ENCODE measurements at regions not wholly inside any gene's neighbourhood (a gene's known extent, or its start where the extent isn't known, plus 50 kb on each side); places are given as distances from the start of the nearest gene placed in this dataset.

DNA sequence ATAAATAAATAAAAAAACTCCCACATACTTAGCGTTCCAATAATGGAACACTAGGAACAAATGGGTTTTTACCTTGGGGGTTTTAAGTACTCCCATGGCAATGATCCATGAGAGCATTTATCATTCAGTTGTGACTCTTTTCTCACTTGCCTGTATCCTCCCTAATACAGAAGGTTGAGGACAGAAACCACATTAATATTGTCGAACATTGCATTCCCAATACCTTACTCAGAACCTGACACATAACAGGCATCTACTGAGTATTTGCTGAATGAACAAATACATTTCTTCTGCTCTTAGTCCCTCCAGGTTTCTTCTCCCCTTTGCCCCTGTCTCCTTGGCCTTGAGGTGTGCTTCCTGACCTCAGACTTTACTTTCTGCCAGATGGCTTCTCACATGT is 175.9 kb downstream of the CEMIP2 start (continued):
- TF ChIP-seq, protein P1, sequence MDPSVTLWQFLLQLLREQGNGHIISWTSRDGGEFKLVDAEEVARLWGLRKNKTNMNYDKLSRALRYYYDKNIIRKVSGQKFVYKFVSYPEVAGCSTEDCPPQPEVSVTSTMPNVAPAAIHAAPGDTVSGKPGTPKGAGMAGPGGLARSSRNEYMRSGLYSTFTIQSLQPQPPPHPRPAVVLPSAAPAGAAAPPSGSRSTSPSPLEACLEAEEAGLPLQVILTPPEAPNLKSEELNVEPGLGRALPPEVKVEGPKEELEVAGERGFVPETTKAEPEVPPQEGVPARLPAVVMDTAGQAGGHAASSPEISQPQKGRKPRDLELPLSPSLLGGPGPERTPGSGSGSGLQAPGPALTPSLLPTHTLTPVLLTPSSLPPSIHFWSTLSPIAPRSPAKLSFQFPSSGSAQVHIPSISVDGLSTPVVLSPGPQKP (IDR thresholded peaks at IDR 0.05; ENCODE audit: low read depth, low read length): no peak
- TF ChIP-seq ZC3H11A (IDR thresholded peaks at IDR 0.05): no peak
- TF ChIP-seq FOXS1 (CRISPR knock-in tag; IDR thresholded peaks at IDR 0.05): no peak
- no peak for TF ChIP-seq EP300 (IDR thresholded peaks at IDR 0.05)
- TF ChIP-seq NPAS2 (CRISPR knock-in tag; IDR thresholded peaks at IDR 0.05; ENCODE audit: borderline replicate concordance): no peak

DNA sequence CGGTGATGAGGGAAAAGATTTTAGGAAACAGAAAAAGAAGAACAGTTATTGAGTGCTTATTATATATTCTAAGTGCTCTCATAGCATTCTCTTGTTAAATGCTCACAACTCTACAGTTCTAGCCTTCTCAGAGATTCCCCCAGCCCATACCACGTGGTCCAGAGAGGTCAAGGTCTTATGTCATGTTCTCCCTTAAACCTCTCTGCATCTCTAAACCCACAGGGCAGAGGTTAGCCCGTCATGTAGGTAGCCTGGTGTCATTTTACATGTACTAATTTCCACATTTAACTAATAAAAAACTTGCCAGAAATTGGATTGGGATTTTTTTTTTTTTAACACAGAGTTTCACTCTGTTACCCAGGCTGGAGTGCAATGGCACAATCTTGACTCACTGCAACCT is 178.0 kb downstream of the CEMIP2 start:
- no peak for DNase-seq (ENCODE audit: low read depth in 1 of 2, low spot score in 1 of 2)
- ChIA-PET POLR2A (no interaction called here), CTCF (interaction anchor here (1.4 kb wide), 1 partner anchor 27 kb away, joined by 3 read pairs; no protein-coding TSS in a partner anchor)
- no peak overlapping the region for H3K27ac ChIP-seq
- H3K9me3 ChIP-seq: no peaks in the 10 kb centered on the region
- TF ChIP-seq ZNF302 (CRISPR knock-in tag; IDR thresholded peaks at IDR 0.05): no peak
- no peak for TF ChIP-seq RAD21 (conservative IDR thresholded peaks at IDR 0.05 in 1 of 2, IDR thresholded peaks at IDR 0.05 in 1 of 2)
- no peak for TF ChIP-seq CEBPB (IDR thresholded peaks at IDR 0.05)
- TF ChIP-seq FOSL2 (IDR thresholded peaks at IDR 0.05): no peak
- no peak for TF ChIP-seq FOSL2 (CRISPR knock-in tag; IDR thresholded peaks at IDR 0.05)
- TF ChIP-seq SREBF2 (IDR thresholded peaks at IDR 0.05): no peak
- TF ChIP-seq MAZ (IDR thresholded peaks at IDR 0.05; ENCODE audit: borderline replicate concordance, low read depth, low read length): no peak
- TF ChIP-seq HDAC2 (IDR thresholded peaks at IDR 0.05): no peak
- TF ChIP-seq, protein P2, sequence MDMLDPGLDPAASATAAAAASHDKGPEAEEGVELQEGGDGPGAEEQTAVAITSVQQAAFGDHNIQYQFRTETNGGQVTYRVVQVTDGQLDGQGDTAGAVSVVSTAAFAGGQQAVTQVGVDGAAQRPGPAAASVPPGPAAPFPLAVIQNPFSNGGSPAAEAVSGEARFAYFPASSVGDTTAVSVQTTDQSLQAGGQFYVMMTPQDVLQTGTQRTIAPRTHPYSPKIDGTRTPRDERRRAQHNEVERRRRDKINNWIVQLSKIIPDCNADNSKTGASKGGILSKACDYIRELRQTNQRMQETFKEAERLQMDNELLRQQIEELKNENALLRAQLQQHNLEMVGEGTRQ (IDR thresholded peaks at IDR 0.05): no peak
- TF ChIP-seq POLR2A (IDR thresholded peaks at IDR 0.05; ENCODE audit: low read length): no peak
- TF ChIP-seq HOXB13 (CRISPR knock-in tag; IDR thresholded peaks at IDR 0.05; ENCODE audit: low read depth): no peak
- TF ChIP-seq RCOR1 (IDR thresholded peaks at IDR 0.05; ENCODE audit: low read depth, low read length): no peak
- TF ChIP-seq ESRRA (IDR thresholded peaks at IDR 0.05; ENCODE audit: borderline replicate concordance, low read length): no peak
- TF ChIP-seq CHD2 (IDR thresholded peaks at IDR 0.05; ENCODE audit: low read length, partially characterized antibody): no peak
- no peak for TF ChIP-seq RNF2 (IDR thresholded peaks at IDR 0.05; ENCODE audit: borderline replicate concordance, low read depth)
- TF ChIP-seq, protein P1 (IDR thresholded peaks at IDR 0.05; ENCODE audit: low read depth, low read length): no peak
- no peak for TF ChIP-seq BHLHE40 (IDR thresholded peaks at IDR 0.05; ENCODE audit: low read depth, low read length)
- H3K4me1 ChIP-seq: peaks cover 6% of the 10 kb centered on the region; the same call in 2 of the 3 replicates
- FAIRE-seq: no peak
- H3K4me3 ChIP-seq: no peak overlapping the region
- no peak overlapping the region for H3K4me2 ChIP-seq
- 34% methylated on average over 3 of the region's 3 CpGs for WGBS (ENCODE audit: missing lambda C conversion rate)
- ATAC-seq: no peak

DNA sequence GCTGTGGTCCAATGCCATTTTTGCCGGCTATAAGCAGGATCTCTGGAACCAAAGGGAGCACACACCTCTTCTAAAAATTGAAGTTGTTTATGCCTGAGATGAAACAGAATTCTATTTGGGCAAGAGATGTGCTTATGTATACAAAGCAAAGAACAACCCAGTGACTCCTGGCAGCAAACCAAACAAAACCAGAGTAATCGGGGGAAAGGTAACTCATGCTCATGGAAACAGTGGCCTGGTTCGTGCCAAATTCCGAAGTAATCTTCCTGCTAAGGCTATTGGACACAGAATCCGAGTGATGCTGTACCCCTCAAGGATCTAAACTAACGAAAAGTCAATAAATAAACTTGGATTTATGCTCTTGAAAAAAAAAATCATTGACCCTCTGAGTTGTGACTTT is 178.7 kb downstream of the CEMIP2 start:
- H3K4me3 ChIP-seq: no peak overlapping the region
- 62% methylated on average over 6 of the region's 6 CpGs for WGBS (ENCODE audit: missing lambda C conversion rate)
- ChIA-PET CTCF (no interaction called here), POLR2A (no interaction called here)
- H3K4me2 ChIP-seq: no peak overlapping the region
- no peaks in the 10 kb centered on the region for H3K9me3 ChIP-seq
- no peak for FAIRE-seq
- TF ChIP-seq NR3C1 (IDR thresholded peaks at IDR 0.05) (no peak), HOXB5 (CRISPR knock-in tag; IDR thresholded peaks at IDR 0.05) (no peak), NPAS2 (CRISPR knock-in tag; IDR thresholded peaks at IDR 0.05; ENCODE audit: borderline replicate concordance) (no peak), SMC3 (IDR thresholded peaks at IDR 0.05) (no peak), POLR2A (IDR thresholded peaks at IDR 0.05; ENCODE audit: low read length) (no peak), MAZ (IDR thresholded peaks at IDR 0.05; ENCODE audit: borderline replicate concordance, low read depth, low read length) (no peak), CHD4 (IDR thresholded peaks at IDR 0.05; ENCODE audit: borderline replicate concordance) (no peak), FOSB (CRISPR knock-in tag; IDR thresholded peaks at IDR 0.05) (no peak), RNF2 (IDR thresholded peaks at IDR 0.05; ENCODE audit: borderline replicate concordance, low read depth) (no peak), ZC3H11A (IDR thresholded peaks at IDR 0.05) (no peak), CBX2 (IDR thresholded peaks at IDR 0.05; ENCODE audit: borderline replicate concordance, low read depth) (no peak)
- TF ChIP-seq, protein P3, sequence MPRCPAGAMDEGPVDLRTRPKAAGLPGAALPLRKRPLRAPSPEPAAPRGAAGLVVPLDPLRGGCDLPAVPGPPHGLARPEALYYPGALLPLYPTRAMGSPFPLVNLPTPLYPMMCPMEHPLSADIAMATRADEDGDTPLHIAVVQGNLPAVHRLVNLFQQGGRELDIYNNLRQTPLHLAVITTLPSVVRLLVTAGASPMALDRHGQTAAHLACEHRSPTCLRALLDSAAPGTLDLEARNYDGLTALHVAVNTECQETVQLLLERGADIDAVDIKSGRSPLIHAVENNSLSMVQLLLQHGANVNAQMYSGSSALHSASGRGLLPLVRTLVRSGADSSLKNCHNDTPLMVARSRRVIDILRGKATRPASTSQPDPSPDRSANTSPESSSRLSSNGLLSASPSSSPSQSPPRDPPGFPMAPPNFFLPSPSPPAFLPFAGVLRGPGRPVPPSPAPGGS (IDR thresholded peaks at IDR 0.05): no peak
- TF ChIP-seq, protein P4, sequence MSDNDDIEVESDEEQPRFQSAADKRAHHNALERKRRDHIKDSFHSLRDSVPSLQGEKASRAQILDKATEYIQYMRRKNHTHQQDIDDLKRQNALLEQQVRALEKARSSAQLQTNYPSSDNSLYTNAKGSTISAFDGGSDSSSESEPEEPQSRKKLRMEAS (IDR thresholded peaks at IDR 0.05): no peak
- TF ChIP-seq, protein P5, sequence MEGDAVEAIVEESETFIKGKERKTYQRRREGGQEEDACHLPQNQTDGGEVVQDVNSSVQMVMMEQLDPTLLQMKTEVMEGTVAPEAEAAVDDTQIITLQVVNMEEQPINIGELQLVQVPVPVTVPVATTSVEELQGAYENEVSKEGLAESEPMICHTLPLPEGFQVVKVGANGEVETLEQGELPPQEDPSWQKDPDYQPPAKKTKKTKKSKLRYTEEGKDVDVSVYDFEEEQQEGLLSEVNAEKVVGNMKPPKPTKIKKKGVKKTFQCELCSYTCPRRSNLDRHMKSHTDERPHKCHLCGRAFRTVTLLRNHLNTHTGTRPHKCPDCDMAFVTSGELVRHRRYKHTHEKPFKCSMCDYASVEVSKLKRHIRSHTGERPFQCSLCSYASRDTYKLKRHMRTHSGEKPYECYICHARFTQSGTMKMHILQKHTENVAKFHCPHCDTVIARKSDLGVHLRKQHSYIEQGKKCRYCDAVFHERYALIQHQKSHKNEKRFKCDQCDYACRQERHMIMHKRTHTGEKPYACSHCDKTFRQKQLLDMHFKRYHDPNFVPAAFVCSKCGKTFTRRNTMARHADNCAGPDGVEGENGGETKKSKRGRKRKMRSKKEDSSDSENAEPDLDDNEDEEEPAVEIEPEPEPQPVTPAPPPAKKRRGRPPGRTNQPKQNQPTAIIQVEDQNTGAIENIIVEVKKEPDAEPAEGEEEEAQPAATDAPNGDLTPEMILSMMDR (IDR thresholded peaks at IDR 0.05): no peak
- H3K4me1 ChIP-seq: peaks cover 6% of the 10 kb centered on the region; the same call in 2 of the 3 replicates
- no peak for ATAC-seq
- H3K27ac ChIP-seq: no peak overlapping the region
- DNase-seq (ENCODE audit: low read depth in 1 of 2, low spot score in 1 of 2): no peak

Measured in A549 (cell line).